ENCODE measurements at regions not wholly inside any gene's neighbourhood (a gene's known extent, or its start where the extent isn't known, plus 50 kb on each side); places are given as distances from the start of the nearest gene placed in this dataset.
"Not testable (repeated sequence)": the region's sequence is repeated elsewhere in the genome, so short reads cannot be mapped to it uniquely, and the experiment has no call there.

DNA sequence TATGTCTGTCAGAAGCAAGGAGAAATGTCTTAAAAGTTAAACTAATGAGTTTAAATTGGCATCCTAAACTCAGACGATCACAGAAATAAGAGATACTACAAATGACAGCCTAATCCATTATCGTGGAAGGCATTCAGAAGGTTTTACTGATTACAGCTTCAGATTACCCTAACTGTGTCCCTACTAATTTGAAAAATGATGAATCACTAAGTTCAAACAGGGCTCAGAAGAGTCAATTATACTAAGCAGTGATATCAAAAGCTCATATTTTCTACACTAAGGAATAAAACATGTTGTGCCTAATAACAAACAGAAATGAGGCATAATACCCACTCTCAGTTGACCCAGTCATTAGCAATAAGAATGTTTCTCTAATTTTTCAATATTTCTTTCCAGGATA lies 152.0 kb upstream of the NRBF2 start:
- Histone ChIP-seq H3K27me3 (no peaks in the 10 kb centered on the region), H3K9me3 (no peaks in the 10 kb centered on the region), H3K27ac (no peak overlapping the region), H3K36me3 (no peaks in the 10 kb centered on the region), H3K4me3 (no peak overlapping the region), H3K4me1 (no peaks in the 10 kb centered on the region)
- WGBS, 2 donors (ENCODE audit: low coverage in 1 of 2): 23 to 31% methylated on average over 2 of the region's 2 CpGs
- TF ChIP-seq EP300 (IDR thresholded peaks at IDR 0.05) (no peak), POLR2A (IDR thresholded peaks at IDR 0.05) (no peak), POLR2AphosphoS5 (IDR thresholded peaks at IDR 0.05) (no peak)
- TF ChIP-seq, protein P1, sequence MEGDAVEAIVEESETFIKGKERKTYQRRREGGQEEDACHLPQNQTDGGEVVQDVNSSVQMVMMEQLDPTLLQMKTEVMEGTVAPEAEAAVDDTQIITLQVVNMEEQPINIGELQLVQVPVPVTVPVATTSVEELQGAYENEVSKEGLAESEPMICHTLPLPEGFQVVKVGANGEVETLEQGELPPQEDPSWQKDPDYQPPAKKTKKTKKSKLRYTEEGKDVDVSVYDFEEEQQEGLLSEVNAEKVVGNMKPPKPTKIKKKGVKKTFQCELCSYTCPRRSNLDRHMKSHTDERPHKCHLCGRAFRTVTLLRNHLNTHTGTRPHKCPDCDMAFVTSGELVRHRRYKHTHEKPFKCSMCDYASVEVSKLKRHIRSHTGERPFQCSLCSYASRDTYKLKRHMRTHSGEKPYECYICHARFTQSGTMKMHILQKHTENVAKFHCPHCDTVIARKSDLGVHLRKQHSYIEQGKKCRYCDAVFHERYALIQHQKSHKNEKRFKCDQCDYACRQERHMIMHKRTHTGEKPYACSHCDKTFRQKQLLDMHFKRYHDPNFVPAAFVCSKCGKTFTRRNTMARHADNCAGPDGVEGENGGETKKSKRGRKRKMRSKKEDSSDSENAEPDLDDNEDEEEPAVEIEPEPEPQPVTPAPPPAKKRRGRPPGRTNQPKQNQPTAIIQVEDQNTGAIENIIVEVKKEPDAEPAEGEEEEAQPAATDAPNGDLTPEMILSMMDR (IDR thresholded peaks at IDR 0.05): no peak
- no peak for ATAC-seq

- Histone ChIP-seq H3K4me3 (no peak overlapping the region), H3K27me3 (no peaks in the 10 kb centered on the region), H3K36me3 (no peaks in the 10 kb centered on the region), H3K4me1 (no peaks in the 10 kb centered on the region), H3K9me3 (peaks cover 0 to 3% (median 0%) of the 10 kb centered on the region in 3 donors), H3K27ac (no peak overlapping the region)
- 8 to 41% methylated on average over 2 to 5 of the region's 5 CpGs for WGBS, 2 donors (ENCODE audit: low coverage in 1 of 2)
- no peak for ATAC-seq
- TF ChIP-seq POLR2A (IDR thresholded peaks at IDR 0.05) (no peak), POLR2AphosphoS5 (IDR thresholded peaks at IDR 0.05) (no peak), EP300 (IDR thresholded peaks at IDR 0.05) (no peak)
- TF ChIP-seq, protein P1 (IDR thresholded peaks at IDR 0.05): no peak
Measured at GRCh38 chr10:62980687-62981086, 152.4 kb upstream of the NRBF2 start.

DNA sequence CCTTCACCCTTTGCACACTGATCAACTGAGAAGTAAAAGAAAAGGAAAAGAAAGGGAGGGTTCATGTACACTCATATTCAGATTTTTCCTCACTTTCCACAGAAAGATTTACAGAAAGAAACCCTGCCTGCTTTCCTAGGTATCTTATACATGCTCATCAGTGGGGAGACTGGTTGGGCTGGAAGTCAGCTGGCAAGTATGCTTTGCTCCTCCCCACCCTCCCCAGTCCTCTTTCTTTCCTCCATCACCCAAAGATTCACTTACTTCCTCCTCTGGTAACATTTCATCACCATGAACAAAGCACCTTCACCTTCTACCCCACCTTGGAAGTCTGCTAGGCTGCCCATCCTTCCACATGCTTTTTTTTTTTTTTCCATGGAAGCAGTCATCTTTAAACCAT lies 153.2 kb upstream of the NRBF2 start:
- TF ChIP-seq, protein P1 (IDR thresholded peaks at IDR 0.05): no peak
- TF ChIP-seq POLR2AphosphoS5 (IDR thresholded peaks at IDR 0.05) (no peak), POLR2A (IDR thresholded peaks at IDR 0.05) (no peak), EP300 (IDR thresholded peaks at IDR 0.05) (no peak)
- Histone ChIP-seq H3K4me3 (no peak overlapping the region), H3K4me1 (no peaks in the 10 kb centered on the region), H3K27me3 (no peaks in the 10 kb centered on the region), H3K27ac (no peak overlapping the region), H3K36me3 (no peaks in the 10 kb centered on the region), H3K9me3 (peaks cover 0 to 10% (median 0%) of the 10 kb centered on the region in 3 donors)
- no peak for ATAC-seq

DNA sequence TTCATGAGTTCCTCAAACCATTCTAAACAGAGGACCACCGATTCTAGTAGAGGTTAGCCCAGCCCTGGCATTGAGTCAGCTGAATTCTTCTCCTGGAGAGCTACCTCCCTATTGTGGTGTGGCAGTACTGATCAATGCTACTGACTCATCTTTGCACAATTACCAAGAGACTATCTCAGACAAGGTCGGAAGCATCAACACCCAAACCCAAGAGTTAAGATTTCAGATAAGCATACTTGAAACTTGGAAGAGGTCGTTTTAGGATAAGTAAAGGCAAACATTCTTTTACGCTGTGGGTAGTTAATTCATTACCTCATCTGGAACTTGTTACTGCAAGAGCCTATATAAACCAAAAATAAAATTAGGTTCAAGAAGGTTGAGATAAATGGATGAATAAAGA lies 154.6 kb upstream of the NRBF2 start:
- no peak for ATAC-seq
- Histone ChIP-seq H3K4me3 (no peak overlapping the region), H3K4me1 (no peaks in the 10 kb centered on the region), H3K36me3 (no peaks in the 10 kb centered on the region), H3K27ac (no peak overlapping the region), H3K27me3 (no peaks in the 10 kb centered on the region), H3K9me3 (peaks cover 0 to 18% (median 0%) of the 10 kb centered on the region in 3 donors)
- TF ChIP-seq POLR2AphosphoS5 (IDR thresholded peaks at IDR 0.05) (no peak), EP300 (IDR thresholded peaks at IDR 0.05) (no peak), POLR2A (IDR thresholded peaks at IDR 0.05) (no peak)
- TF ChIP-seq, protein P1 (IDR thresholded peaks at IDR 0.05): no peak
- 59 to 100% methylated on average over 2 to 4 of the region's 4 CpGs for WGBS, 2 donors (ENCODE audit: low coverage in 1 of 2)

DNA sequence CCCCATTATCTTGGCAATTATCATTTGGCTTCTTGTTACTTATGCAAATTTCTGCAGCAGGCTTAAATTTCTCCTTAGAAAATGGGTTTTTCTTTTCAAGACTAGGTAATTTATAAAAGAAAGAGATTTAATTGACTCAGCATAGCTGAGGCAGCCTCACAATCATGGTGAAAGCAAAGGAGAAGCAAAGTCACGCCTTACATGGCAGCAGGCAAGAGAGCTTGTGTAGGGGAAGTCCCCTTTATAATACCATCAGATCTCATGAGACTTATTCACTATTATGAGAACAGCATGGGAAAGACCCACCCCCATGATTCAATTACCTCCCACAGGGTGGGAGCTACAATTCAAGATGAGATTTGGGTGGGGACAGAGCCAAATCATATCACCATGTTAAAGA lies 158.3 kb upstream of the NRBF2 start:
- 88 to 100% methylated on average over 1 of the region's 1 CpG for WGBS, 2 donors (ENCODE audit: low coverage in 1 of 2)
- not testable (repeated sequence) for H3K4me3 ChIP-seq, ATAC-seq, H3K27ac ChIP-seq, H3K27me3 ChIP-seq, H3K4me1 ChIP-seq, H3K36me3 ChIP-seq
- peaks cover 0 to 18% (median 0%) of the 10 kb centered on the region in 3 donors for H3K9me3 ChIP-seq

DNA sequence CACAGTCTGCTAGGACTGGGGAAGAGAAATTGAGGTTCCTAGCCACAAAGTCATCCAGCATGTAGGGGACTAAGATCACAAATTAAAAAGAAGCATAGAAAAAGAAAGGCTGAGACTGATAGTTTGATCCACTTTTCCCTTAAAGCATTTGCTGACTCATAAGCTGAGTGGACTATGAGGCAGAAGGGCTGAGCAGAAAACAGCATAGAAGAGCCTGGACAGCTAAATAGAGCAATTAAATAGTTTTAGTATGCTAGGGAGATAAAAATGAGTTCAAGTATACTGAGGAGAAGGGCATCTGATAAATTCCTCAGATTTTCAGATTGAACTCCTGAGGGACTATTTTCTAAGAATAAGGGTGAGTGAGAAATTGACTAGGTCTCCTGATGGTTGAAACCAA lies 155.9 kb upstream of the EGR2 start:
- TF ChIP-seq POLR2AphosphoS5 (IDR thresholded peaks at IDR 0.05) (no peak), EP300 (IDR thresholded peaks at IDR 0.05) (no peak), POLR2A (IDR thresholded peaks at IDR 0.05) (no peak)
- TF ChIP-seq, protein P1 (IDR thresholded peaks at IDR 0.05): no peak
- no peaks in the 10 kb centered on the region for H3K27me3 ChIP-seq
- no peak for ATAC-seq

More for the DNA sequence above, 155.9 kb upstream of the EGR2 start:
- no peak overlapping the region for H3K4me3 ChIP-seq
- no peaks in the 10 kb centered on the region for H3K36me3 ChIP-seq
- no peak overlapping the region for H3K27ac ChIP-seq
- peaks cover 0 to 18% (median 0%) of the 10 kb centered on the region in 3 donors for H3K9me3 ChIP-seq
- H3K4me1 ChIP-seq: no peaks in the 10 kb centered on the region

Data from gastroesophageal sphincter (tissue), 4 donors.